Endodermal cell (in vitro differentiated cells): ENCODE measurements at regions not wholly inside any gene's neighbourhood (a gene's known extent, or its start where the extent isn't known, plus 50 kb on each side); places are given as distances from the start of the nearest gene placed in this dataset.

Experiments used
- DNase-seq: peaks from one replicate; pipeline ENCODE4 v3.0.0-alpha.2; 2017
- H3K27ac ChIP-seq: 2 replicates; pipeline ENCODE4 v1.5.1; 2013; ENCODE audit warnings: mild to moderate bottlenecking, low read depth, low read length, moderate library complexity
- H3K27me3 ChIP-seq: 2 replicates; pipeline ENCODE4 v1.6.1; 2013; ENCODE audit warnings: mild to moderate bottlenecking, low read length, moderate library complexity; ENCODE audit not compliant: insufficient read depth, control insufficient read depth, poor library complexity, severe bottlenecking
- H3K36me3 ChIP-seq: 2 replicates; pipeline ENCODE4 v1.7.0; 2013; ENCODE audit warnings: mild to moderate bottlenecking, low read length, moderate library complexity; ENCODE audit not compliant: control insufficient read depth, insufficient read depth
- H3K4me1 ChIP-seq: one replicate; pipeline ENCODE4 v1.7.0; 2013; ENCODE audit warnings: low read length; ENCODE audit not compliant: control insufficient read depth, insufficient read depth
- H3K4me3 ChIP-seq: 2 replicates; pipeline ENCODE4 v1.5.1; 2013; ENCODE audit warnings: mild to moderate bottlenecking, low read length, moderate library complexity
- H3K9ac ChIP-seq: 2 replicates; pipeline ENCODE4 v1.6.1; 2013; ENCODE audit warnings: mild to moderate bottlenecking, low read length, moderate library complexity; ENCODE audit not compliant: poor library complexity, severe bottlenecking; ENCODE audit errors: extremely low read depth
- H3K9me3 ChIP-seq: 2 replicates; pipeline ENCODE4 v1.6.1; 2013; ENCODE audit warnings: mild to moderate bottlenecking, low read length, moderate library complexity; ENCODE audit not compliant: control insufficient read depth
- H3K27ac Mint-ChIP-seq: 2 replicates; pipeline ENCODE4 v1.8.0; 2020; ENCODE audit warnings: mixed read lengths
- H3K27me3 Mint-ChIP-seq: 2 replicates; pipeline ENCODE4 v1.8.0; 2021; ENCODE audit warnings: mild to moderate bottlenecking, mixed read lengths; ENCODE audit not compliant: insufficient read depth
- H3K36me3 Mint-ChIP-seq: 2 replicates; pipeline ENCODE4 v1.8.0; 2020; ENCODE audit warnings: low read depth, mixed read lengths
- H3K4me1 Mint-ChIP-seq: 2 replicates; pipeline ENCODE4 v1.8.0; 2020; ENCODE audit warnings: mixed read lengths
- H3K4me3 Mint-ChIP-seq: 2 replicates; pipeline ENCODE4 v1.8.0; 2020; ENCODE audit warnings: mild to moderate bottlenecking, moderate library complexity, mixed read lengths
- H3K9me3 Mint-ChIP-seq: 2 replicates; pipeline ENCODE4 v1.8.0; 2020; ENCODE audit warnings: mild to moderate bottlenecking, mixed read lengths
- CTCF ChIP-seq: fragments of 200-600 bp; sonication (generic); conservative IDR thresholded peaks from 2 replicates; pipeline ENCODE4 v1.5.0; 2021; ENCODE audit warnings: antibody characterized with exemption, mild to moderate bottlenecking
- WGBS, 2 experiments: methylation state at CpG; one replicate each; pipeline versions ENCODE4 v1.1.5 to v1.1.7; 2013; ENCODE audit warnings: missing lambda C conversion rate in 2 of 2, mixed read lengths in 1 of 2; ENCODE audit not compliant: insufficient coverage in 1 of 2, insufficient read length in 1 of 2; 5-methylcytosine and 5-hydroxymethylcytosine counted together

- DNase-seq: no peak
- Mint-ChIP-seq H3K27me3 (no peaks in the 10 kb centered on the region), H3K27ac (no peak overlapping the region), H3K9me3 (peaks cover 2% of the 10 kb centered on the region), H3K36me3 (no peaks in the 10 kb centered on the region), H3K4me3 (no peak overlapping the region), H3K4me1 (no peaks in the 10 kb centered on the region)
- no peak overlapping the region for H3K27ac ChIP-seq
- no peak overlapping the region for H3K4me3 ChIP-seq
- H3K27me3 ChIP-seq: no peaks in the 10 kb centered on the region
- H3K9me3 ChIP-seq: no peaks in the 10 kb centered on the region
- 67 to 89% methylated on average over 1 to 3 of the region's 3 CpGs for WGBS, 2 experiments
- H3K36me3 ChIP-seq: no peaks in the 10 kb centered on the region
- H3K4me1 ChIP-seq: no peaks in the 10 kb centered on the region
- H3K9ac ChIP-seq: no peak overlapping the region
- TF ChIP-seq CTCF: no peak
Measured at GRCh38 chr1:106876384-106876783, 180.1 kb upstream of the PRMT6 start.

DNA sequence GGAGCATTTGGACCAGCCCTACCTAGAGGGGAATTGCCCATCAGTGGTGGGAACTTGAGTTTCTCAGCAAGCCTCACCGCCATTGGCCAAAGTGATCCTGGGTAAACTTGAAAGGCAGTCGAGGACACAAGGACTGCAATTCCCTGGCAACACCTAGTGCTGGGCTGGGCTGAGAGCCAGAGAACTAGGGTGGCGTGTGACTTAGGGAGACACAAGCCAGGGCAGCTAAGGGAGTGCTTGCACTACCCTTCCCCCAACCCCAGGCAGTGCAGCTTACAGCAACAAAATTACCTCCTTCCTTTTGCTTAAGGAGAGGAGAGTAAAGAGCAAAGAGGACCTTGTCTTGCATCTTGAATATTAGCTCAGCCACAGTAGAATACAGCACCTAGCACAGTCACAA lies 176.9 kb upstream of the PRMT6 start:
- no peaks in the 10 kb centered on the region for H3K36me3 ChIP-seq
- no peaks in the 10 kb centered on the region for H3K4me1 ChIP-seq
- H3K4me3 ChIP-seq: no peak overlapping the region
- H3K27me3 Mint-ChIP-seq: no peaks in the 10 kb centered on the region
- peaks cover 4% of the 10 kb centered on the region for H3K36me3 Mint-ChIP-seq
- WGBS, 2 experiments: 90% methylated on average over 3 of the region's 3 CpGs; no CpG with 5 or more reads in 1 of the 2 experiments
- H3K4me3 Mint-ChIP-seq: no peak overlapping the region
- no peak for TF ChIP-seq CTCF
- H3K9me3 ChIP-seq: peaks cover 12% of the 10 kb centered on the region
- H3K27me3 ChIP-seq: no peaks in the 10 kb centered on the region
- no peak overlapping the region for H3K27ac ChIP-seq
- peaks cover 14% of the 10 kb centered on the region for H3K9me3 Mint-ChIP-seq
- H3K27ac Mint-ChIP-seq: no peak overlapping the region
- no peaks in the 10 kb centered on the region for H3K4me1 Mint-ChIP-seq
- no peak overlapping the region for H3K9ac ChIP-seq
- no peak for DNase-seq

DNA sequence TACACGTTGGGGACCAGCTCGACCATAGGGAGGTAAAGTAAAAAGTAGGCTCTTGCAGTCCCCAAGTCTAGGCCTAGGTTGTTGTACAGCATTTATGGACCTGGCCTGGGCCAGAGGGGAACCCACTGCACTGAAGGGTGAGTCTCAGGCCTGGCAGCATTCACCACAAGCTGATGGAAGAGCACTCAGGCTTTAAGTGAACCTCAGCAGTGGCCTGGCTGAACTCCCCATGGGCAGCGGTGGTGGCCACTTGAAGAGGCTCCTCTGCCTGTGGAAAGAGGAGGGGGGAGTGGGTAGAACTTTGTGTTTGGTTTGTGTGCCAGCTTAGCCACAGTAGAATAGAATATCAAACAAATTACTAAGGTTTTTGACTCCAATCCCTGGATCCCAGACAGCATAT lies 176.2 kb upstream of the PRMT6 start:
- Mint-ChIP-seq H3K9me3 (peaks cover 14% of the 10 kb centered on the region), H3K36me3 (peaks cover 4% of the 10 kb centered on the region), H3K27me3 (no peaks in the 10 kb centered on the region), H3K27ac (no peak overlapping the region), H3K4me1 (no peaks in the 10 kb centered on the region), H3K4me3 (no peak overlapping the region)
- no peak for TF ChIP-seq CTCF
- no peaks in the 10 kb centered on the region for H3K36me3 ChIP-seq
- peaks cover 12% of the 10 kb centered on the region for H3K9me3 ChIP-seq
- no peaks in the 10 kb centered on the region for H3K27me3 ChIP-seq
- H3K27ac ChIP-seq: no peak overlapping the region
- WGBS, 2 experiments: 95 to 100% methylated on average over 1 to 3 of the region's 3 CpGs
- no peak overlapping the region for H3K9ac ChIP-seq
- H3K4me1 ChIP-seq: no peaks in the 10 kb centered on the region
- H3K4me3 ChIP-seq: no peak overlapping the region
- no peak for DNase-seq
